ENCODE measurements at regions not wholly inside any gene's neighbourhood (a gene's known extent, or its start where the extent isn't known, plus 50 kb on each side); places are given as distances from the start of the nearest gene placed in this dataset.

- Histone ChIP-seq H3K4me3 (ENCODE audit: extremely low read depth in 1 of 4, insufficient read depth in 2 of 4, low read depth in 3 of 4, low read length in 4 of 4) (no peak overlapping the region), H3K79me2 (ENCODE audit: control insufficient read depth in 1 of 2, insufficient read depth in 2 of 2, low read length in 2 of 2) (no peaks in the 10 kb centered on the region), H2BK20ac (ENCODE audit: low read length) (no peak overlapping the region), H3K4ac (replicated peaks; ENCODE audit: insufficient read length, low read depth, low read length) (no peak overlapping the region), H4K20me1 (replicated peaks in 1 of 2; ENCODE audit: control insufficient read depth in 1 of 2, insufficient read depth in 2 of 2, low read length in 2 of 2) (no peaks in the 10 kb centered on the region), H3K18ac (ENCODE audit: extremely low read depth, low read length) (no peak overlapping the region), H3K27me3 (replicated peaks in 1 of 4; ENCODE audit: control insufficient read depth in 3 of 4, extremely low read depth in 1 of 4, insufficient read depth in 3 of 4, low read length in 3 of 4) (no peaks in the 10 kb centered on the region), H3K23ac (ENCODE audit: insufficient read length) (no peak overlapping the region), H2BK15ac (ENCODE audit: low read length) (no peak overlapping the region), H3K4me2 (ENCODE audit: insufficient read depth in 1 of 2, low read depth in 2 of 2, low read length in 2 of 2) (no peak overlapping the region), H2BK12ac (ENCODE audit: low read depth, low read length) (no peak overlapping the region), H4K91ac (replicated peaks; ENCODE audit: insufficient read length, low read length) (no peak overlapping the region), H3K27ac (ENCODE audit: low read depth, low read length) (no peak overlapping the region), H4K8ac (ENCODE audit: extremely low read depth, insufficient read depth, low read length) (no peak overlapping the region), H3K23me2 (ENCODE audit: low read depth, low read length) (no peaks in the 10 kb centered on the region), H2AK5ac (ENCODE audit: low read depth, low read length) (no peak overlapping the region), H3K9me3 (ENCODE audit: insufficient read depth in 2 of 2, low read depth in 1 of 2, low read length in 1 of 2) (no peaks in the 10 kb centered on the region), H4K5ac (ENCODE audit: insufficient read length, low read depth, low read length) (no peak overlapping the region), H2BK5ac (ENCODE audit: low read depth, low read length) (no peak overlapping the region), H3K56ac (replicated peaks; ENCODE audit: insufficient read length, low read depth, low read length) (no peak overlapping the region), H3K14ac (ENCODE audit: insufficient read length) (no peak overlapping the region), H3K36me3 (ENCODE audit: control insufficient read depth in 2 of 4, insufficient read depth in 4 of 4, low read length in 3 of 4) (no peaks in the 10 kb centered on the region), H2AFZ (ENCODE audit: low read length) (no peak overlapping the region), H3K9ac (replicated peaks in 1 of 4; ENCODE audit: extremely low read depth in 1 of 4, low read depth in 3 of 4, low read length in 3 of 4) (no peak overlapping the region), H3K79me1 (ENCODE audit: low read depth, low read length) (no peaks in the 10 kb centered on the region), H2BK120ac (replicated peaks; ENCODE audit: low read depth, low read length) (no peak overlapping the region), H3K4me1 (replicated peaks in 1 of 4; ENCODE audit: control insufficient read depth in 3 of 4, insufficient read depth in 4 of 4, low read length in 3 of 4) (peaks cover 0 to 7% (median 1%) of the 10 kb centered on the region in 4 experiments; a peak in 3 of 7 replicates)
- 82% methylated on average over 1 of the region's 1 CpG; no CpG with 5 or more reads in 1 of the 2 experiments for WGBS, 2 experiments (ENCODE audit: extremely low coverage in 1 of 2, insufficient coverage in 1 of 2, insufficient read length in 1 of 2, insufficient replicate concordance in 2 of 2, low coverage in 1 of 2, low lambda C conversion rate in 2 of 2, missing lambda C conversion rate in 1 of 2)
- POLR2A ChIA-PET (ENCODE audit: partially characterized antibody) = no interaction called here
- CTCF ChIA-PET (ENCODE audit: partially characterized antibody) = no interaction called here
- TF ChIP-seq SAP30 (IDR thresholded peaks at IDR 0.05; ENCODE audit: insufficient read depth, insufficient replicate concordance, low read length) (no peak), EP300 (IDR thresholded peaks at IDR 0.05; ENCODE audit: borderline replicate concordance in 1 of 2, low read depth in 2 of 2, low read length in 2 of 2) (no peak)
- FAIRE-seq (no peak), DNase-seq (ENCODE audit: low read depth in 1 of 2, low spot score in 2 of 2) (no peak)
Observed at GRCh38 chr5:143740956-143741355, 71.0 kb upstream of the HMHB1 start.
